ENCODE measurements at regions not wholly inside any gene's neighbourhood (a gene's known extent, or its start where the extent isn't known, plus 50 kb on each side); places are given as distances from the start of the nearest gene placed in this dataset.

DNA sequence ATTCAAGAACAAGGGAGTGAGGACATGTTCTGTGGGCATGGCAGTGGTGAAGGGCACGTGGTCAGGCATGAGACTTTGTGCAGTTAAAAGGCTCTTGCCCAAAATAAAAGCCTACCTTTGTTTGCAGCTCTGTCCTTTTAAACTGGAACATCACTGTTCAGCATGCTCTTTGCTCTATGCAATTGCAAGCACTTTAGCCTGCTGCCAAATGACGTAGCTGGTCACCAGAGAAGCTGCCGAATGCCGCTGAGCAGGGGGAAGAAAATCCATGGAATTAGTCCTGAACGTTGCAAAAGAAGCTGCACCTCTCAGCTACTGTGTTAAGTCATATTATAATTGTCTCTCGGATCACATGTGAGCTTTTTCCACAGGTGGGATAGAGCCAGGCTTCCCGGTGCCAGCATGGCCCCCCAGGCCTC lies 176.3 kb upstream of the DIO2 start:
- no peak for TF ChIP-seq CTCF (IDR thresholded peaks at IDR 0.05)
- no peak for TF ChIP-seq POLR2A (IDR thresholded peaks at IDR 0.05)
- no peak for TF ChIP-seq EP300 (IDR thresholded peaks at IDR 0.05)
- no peak for TF ChIP-seq POLR2AphosphoS5 (IDR thresholded peaks at IDR 0.05)
